Glutamatergic neuron (in vitro differentiated cells): ENCODE measurements at regions not wholly inside any gene's neighbourhood (a gene's known extent, or its start where the extent isn't known, plus 50 kb on each side); places are given as distances from the start of the nearest gene placed in this dataset.

ENCODE experiments used
- DNase-seq: peaks from one replicate; pipeline ENCODE4 v3.0.0; 2022
- H3K27ac Mint-ChIP-seq: one replicate; pipeline ENCODE4 v1.8.0; 2020; ENCODE audit warnings: mild to moderate bottlenecking, mixed read lengths, inconsistent platforms; ENCODE audit not compliant: unreplicated experiment
- H3K27me3 Mint-ChIP-seq: one replicate; pipeline ENCODE4 v1.8.0; 2020; ENCODE audit warnings: mild to moderate bottlenecking, moderate library complexity, mixed read lengths, inconsistent platforms; ENCODE audit not compliant: unreplicated experiment
- H3K36me3 Mint-ChIP-seq: one replicate; pipeline ENCODE4 v1.8.0; 2020; ENCODE audit warnings: mild to moderate bottlenecking, mixed read lengths, inconsistent platforms; ENCODE audit not compliant: unreplicated experiment
- H3K4me1 Mint-ChIP-seq: one replicate; pipeline ENCODE4 v1.8.0; 2020; ENCODE audit warnings: mild to moderate bottlenecking, low read depth, mixed read lengths, inconsistent platforms; ENCODE audit not compliant: unreplicated experiment
- H3K4me3 Mint-ChIP-seq: one replicate; pipeline ENCODE4 v1.8.0; 2020; ENCODE audit warnings: mild to moderate bottlenecking, mixed read lengths, inconsistent platforms; ENCODE audit not compliant: unreplicated experiment
- H3K9me3 Mint-ChIP-seq: one replicate; pipeline ENCODE4 v1.8.0; 2020; ENCODE audit warnings: mild to moderate bottlenecking, moderate library complexity, mixed read lengths, inconsistent platforms; ENCODE audit not compliant: unreplicated experiment
- CTCF ChIP-seq: fragments of 200-600 bp; sonication (generic); IDR thresholded peaks from one replicate; pipeline ENCODE4 v1.5.0; 2021; ENCODE audit not compliant: partially characterized antibody, unreplicated experiment

- H3K4me1 Mint-ChIP-seq: no peaks in the 10 kb centered on the region
- no peaks in the 10 kb centered on the region for H3K9me3 Mint-ChIP-seq
- no peaks in the 10 kb centered on the region for H3K27me3 Mint-ChIP-seq
- no peaks in the 10 kb centered on the region for H3K36me3 Mint-ChIP-seq
- no peak for DNase-seq
- no peak overlapping the region for H3K4me3 Mint-ChIP-seq
- no peak overlapping the region for H3K27ac Mint-ChIP-seq
- TF ChIP-seq CTCF: no peak
These were observed 589.9 kb downstream of the TBC1D4 start for GRCh38 chr13:74892096-74892495.

GRCh38 chr13:74891610-74892009, 590.4 kb downstream of the TBC1D4 start:
- Mint-ChIP-seq H3K36me3 (no peaks in the 10 kb centered on the region), H3K4me3 (no peak overlapping the region), H3K27me3 (no peaks in the 10 kb centered on the region), H3K4me1 (no peaks in the 10 kb centered on the region), H3K27ac (no peak overlapping the region), H3K9me3 (no peaks in the 10 kb centered on the region)
- DNase-seq: no peak
- TF ChIP-seq CTCF: no peak

- Mint-ChIP-seq H3K4me3 (no peak overlapping the region), H3K27ac (no peak overlapping the region), H3K9me3 (no peaks in the 10 kb centered on the region), H3K36me3 (no peaks in the 10 kb centered on the region), H3K27me3 (no peaks in the 10 kb centered on the region), H3K4me1 (no peaks in the 10 kb centered on the region)
- no peak for DNase-seq
- TF ChIP-seq CTCF: no peak
These were observed 592.6 kb downstream of the TBC1D4 start for GRCh38 chr13:74889321-74889720.

- DNase-seq: no peak
- Mint-ChIP-seq H3K27me3 (no peaks in the 10 kb centered on the region), H3K4me1 (no peaks in the 10 kb centered on the region), H3K4me3 (no peak overlapping the region), H3K9me3 (no peaks in the 10 kb centered on the region), H3K27ac (no peak overlapping the region), H3K36me3 (no peaks in the 10 kb centered on the region)
- TF ChIP-seq CTCF: no peak
These were observed 595.5 kb downstream of the TBC1D4 start for GRCh38 chr13:74886502-74886901.

GRCh38 chr13:74883834-74884233, 598.1 kb downstream of the TBC1D4 start:
- no peak for TF ChIP-seq CTCF
- H3K4me1 Mint-ChIP-seq: no peaks in the 10 kb centered on the region
- no peaks in the 10 kb centered on the region for H3K27me3 Mint-ChIP-seq
- no peak for DNase-seq
- no peak overlapping the region for H3K4me3 Mint-ChIP-seq
- H3K27ac Mint-ChIP-seq: no peak overlapping the region
- H3K36me3 Mint-ChIP-seq: peaks cover 3% of the 10 kb centered on the region
- H3K9me3 Mint-ChIP-seq: no peaks in the 10 kb centered on the region
